Lower lobe of right lung (tissue), 2 donors: ENCODE measurements at regions not wholly inside any gene's neighbourhood (a gene's known extent, or its start where the extent isn't known, plus 50 kb on each side); places are given as distances from the start of the nearest gene placed in this dataset.
A peak's percentile ranks its signal among the peaks of the same experiment; 100 is the strongest.
"Not testable (repeated sequence)": the region's sequence is repeated elsewhere in the genome, so short reads cannot be mapped to it uniquely, and the experiment has no call there.

Source experiments
- ATAC-seq, 2 donors: fragments of 200-7000 bp; cut with Tn5 transposase; one replicate each; pipeline ENCODE4 v1.9.1; 2020 to 2022; ENCODE audit warnings: mild to moderate bottlenecking in 2 of 2, moderate library complexity in 2 of 2
- DNase-seq: peaks from one replicate; pipeline ENCODE4 v3.0.0-alpha.2; 2020
- H3K27ac ChIP-seq: fragments of 200-600 bp; one replicate; pipeline ENCODE4 v1.8.0; 2022
- H3K27me3 ChIP-seq: fragments of 200-600 bp; one replicate; pipeline ENCODE4 v1.8.0; 2022; ENCODE audit warnings: low read depth
- H3K36me3 ChIP-seq: fragments of 200-600 bp; one replicate; pipeline ENCODE4 v1.8.0; 2022; ENCODE audit warnings: mild to moderate bottlenecking
- H3K4me1 ChIP-seq: fragments of 200-600 bp; one replicate; pipeline ENCODE4 v1.8.0; 2022
- H3K4me3 ChIP-seq: fragments of 200-600 bp; one replicate; pipeline ENCODE4 v1.8.0; 2022; ENCODE audit warnings: mild to moderate bottlenecking
- H3K9me3 ChIP-seq: fragments of 200-600 bp; one replicate; pipeline ENCODE4 v1.8.0; 2022
- intact Hi-C: fragments of 100-400 bp; cut with DNase I; formaldehyde crosslinking; loops from one replicate; pipeline ENCODE4 v1.11.0; 2022
- TF ChIP-seq, protein P1 (sequence below): fragments of 200-600 bp; IDR thresholded peaks from one replicate; pipeline ENCODE4 v1.8.0; 2022; ENCODE audit warnings: antibody characterized with exemption, mild to moderate bottlenecking
- donor health status: DM: no; HTN: yes; CAD: no; lungs with severe emphysema.

DNA sequence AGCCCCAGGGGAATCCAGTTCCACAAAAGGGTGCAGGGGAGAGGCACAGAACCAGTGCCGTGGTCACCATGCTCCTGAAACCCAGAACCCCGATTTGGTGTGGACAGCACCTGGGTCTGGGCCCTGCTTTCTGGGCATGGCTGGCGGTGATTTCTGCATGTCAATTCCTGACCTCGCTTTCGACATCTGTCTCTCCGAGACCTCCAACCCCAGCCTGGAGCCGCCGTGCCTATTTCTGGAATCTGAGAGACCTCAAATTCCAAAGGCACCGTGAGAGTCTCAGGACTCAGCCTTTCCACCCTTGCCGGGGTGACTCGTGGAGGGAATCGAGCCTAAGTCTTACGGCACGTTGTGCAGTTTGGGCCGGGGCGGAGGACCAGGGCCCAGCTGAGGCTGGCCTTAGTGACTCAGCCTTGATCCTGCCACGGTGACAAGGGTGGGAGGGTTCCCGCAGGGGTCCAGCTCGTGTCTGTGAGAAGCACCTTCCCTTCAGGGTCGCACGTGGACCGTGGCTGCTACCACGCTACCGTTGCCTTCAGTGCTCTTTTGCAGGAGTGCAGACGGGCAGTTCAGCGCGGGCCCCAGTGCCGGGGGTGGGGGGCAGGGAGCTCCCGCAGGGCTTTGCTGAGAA lies 133.7 kb downstream of the PXDC1 start:
- Histone ChIP-seq H3K9me3 (no peaks in the 10 kb centered on the region), H3K4me1 (no peaks in the 10 kb centered on the region), H3K27me3 (no peaks in the 10 kb centered on the region), H3K36me3 (no peaks in the 10 kb centered on the region), H3K4me3 (no peak overlapping the region), H3K27ac (no peak overlapping the region)
- peak in 1 of 2 donors; percentile 17 for ATAC-seq
- intact Hi-C loops: no loop called here
- no peak for DNase-seq
- TF ChIP-seq, protein P1, sequence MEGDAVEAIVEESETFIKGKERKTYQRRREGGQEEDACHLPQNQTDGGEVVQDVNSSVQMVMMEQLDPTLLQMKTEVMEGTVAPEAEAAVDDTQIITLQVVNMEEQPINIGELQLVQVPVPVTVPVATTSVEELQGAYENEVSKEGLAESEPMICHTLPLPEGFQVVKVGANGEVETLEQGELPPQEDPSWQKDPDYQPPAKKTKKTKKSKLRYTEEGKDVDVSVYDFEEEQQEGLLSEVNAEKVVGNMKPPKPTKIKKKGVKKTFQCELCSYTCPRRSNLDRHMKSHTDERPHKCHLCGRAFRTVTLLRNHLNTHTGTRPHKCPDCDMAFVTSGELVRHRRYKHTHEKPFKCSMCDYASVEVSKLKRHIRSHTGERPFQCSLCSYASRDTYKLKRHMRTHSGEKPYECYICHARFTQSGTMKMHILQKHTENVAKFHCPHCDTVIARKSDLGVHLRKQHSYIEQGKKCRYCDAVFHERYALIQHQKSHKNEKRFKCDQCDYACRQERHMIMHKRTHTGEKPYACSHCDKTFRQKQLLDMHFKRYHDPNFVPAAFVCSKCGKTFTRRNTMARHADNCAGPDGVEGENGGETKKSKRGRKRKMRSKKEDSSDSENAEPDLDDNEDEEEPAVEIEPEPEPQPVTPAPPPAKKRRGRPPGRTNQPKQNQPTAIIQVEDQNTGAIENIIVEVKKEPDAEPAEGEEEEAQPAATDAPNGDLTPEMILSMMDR: no peak

DNA sequence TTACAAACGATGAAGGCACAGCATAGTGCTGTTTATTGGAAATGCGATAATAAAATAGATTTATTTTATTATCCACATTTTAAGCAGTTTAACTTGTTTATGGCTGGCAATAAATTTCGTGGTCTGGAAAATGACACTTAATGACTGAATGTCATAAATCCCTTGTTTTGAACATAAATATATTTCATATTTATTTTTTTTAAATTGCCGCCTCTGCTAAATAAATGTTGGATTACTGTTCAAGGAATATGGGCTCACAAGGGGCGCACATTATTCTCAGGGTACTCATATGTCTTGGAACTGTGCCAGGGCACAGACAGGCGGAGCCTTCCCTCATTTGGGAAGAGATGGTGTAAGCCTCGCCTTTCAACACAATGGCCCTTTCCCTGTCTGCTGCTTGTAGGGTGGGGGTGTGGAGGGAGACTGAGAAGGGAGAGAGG lies 134.3 kb downstream of the PXDC1 start:
- intact Hi-C loops: no loop called here
- Histone ChIP-seq H3K4me1 (no peaks in the 10 kb centered on the region), H3K4me3 (no peak overlapping the region), H3K36me3 (no peaks in the 10 kb centered on the region), H3K27me3 (no peaks in the 10 kb centered on the region), H3K27ac (no peak overlapping the region), H3K9me3 (no peaks in the 10 kb centered on the region)
- DNase-seq: no peak
- no peak for ATAC-seq
- TF ChIP-seq, protein P1: no peak

DNA sequence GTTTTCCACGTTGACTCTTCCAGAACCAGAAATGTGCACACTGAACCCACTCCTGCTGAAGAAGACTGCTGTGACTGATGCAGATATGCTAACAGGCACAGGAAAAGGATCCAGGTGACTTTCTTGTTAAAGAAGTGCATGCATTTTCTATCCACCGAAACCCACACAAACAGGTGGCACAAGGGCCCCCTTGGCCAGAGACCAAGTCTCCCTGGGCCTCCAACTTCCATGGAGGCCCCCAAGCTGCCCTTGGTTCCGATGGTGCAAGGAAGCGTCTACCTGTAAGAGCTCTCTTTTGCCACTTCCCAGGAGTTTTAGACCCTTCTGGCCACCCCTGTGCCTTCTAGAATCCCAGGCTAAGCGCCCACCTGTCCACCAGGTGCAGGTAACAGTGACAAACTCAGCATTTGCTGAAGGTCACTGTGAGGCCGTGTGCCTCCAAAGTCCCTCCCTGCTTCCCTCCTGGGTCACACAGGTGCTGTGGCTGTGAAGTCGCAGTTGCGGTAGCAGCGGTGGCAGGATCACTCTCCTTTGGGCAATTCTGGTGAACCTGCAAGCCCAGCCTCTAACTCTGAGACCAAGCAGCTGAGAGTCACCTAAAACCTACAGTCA lies 134.8 kb downstream of the PXDC1 start:
- Histone ChIP-seq H3K36me3 (no peaks in the 10 kb centered on the region), H3K4me3 (no peak overlapping the region), H3K27ac (no peak overlapping the region), H3K4me1 (no peaks in the 10 kb centered on the region), H3K9me3 (no peaks in the 10 kb centered on the region), H3K27me3 (no peaks in the 10 kb centered on the region)
- TF ChIP-seq, protein P1: no peak
- intact Hi-C loops: no loop called here
- DNase-seq (no peak), ATAC-seq (no peak)

DNA sequence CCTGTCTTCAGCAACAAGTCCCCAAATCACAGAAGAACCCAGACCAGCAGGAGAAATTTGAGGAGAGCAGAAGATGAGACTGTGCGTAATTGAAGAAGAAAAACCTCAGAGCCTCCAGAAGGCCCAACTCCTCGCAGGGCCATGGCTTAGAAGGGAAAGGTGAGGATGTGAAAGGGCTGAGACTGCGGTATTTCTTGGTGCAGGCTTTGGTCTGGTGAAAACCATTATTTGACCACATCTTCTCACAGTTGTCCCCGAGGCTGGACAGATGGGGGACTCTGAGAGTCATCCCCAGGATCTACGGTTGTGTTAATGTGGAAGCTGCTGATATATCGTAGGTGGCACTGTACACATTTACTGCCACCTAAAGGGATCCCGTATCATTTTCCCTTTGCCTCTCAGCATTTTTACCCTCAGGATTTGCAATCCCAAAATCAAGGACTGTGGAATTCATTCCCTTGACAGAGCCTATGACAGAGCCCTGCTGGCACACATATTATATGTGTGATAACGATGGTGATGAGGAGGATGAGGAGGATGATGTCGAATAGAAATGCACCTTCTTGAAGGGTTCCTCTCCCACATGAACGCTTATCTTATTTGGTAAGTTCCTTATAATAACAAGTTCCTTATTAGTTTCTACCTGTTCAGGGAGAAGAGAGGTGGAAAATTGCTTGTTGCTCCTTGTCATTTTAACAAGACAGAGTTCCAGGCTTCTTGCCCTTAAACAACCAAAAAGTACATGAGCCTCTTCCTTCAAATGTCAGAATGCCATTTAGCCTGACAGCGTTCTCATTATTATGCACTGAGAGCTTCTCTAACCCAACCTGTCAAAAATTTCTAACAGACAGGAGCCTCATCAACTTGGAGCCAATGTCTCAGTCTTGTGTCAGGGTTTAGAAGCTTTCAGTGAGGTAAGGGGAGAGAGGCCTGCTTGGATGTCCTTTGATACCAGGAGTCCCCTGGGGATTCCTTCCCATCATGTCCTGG lies 135.8 kb downstream of the PXDC1 start:
- no peak for DNase-seq
- Histone ChIP-seq H3K27me3 (no peaks in the 10 kb centered on the region), H3K27ac (no peak overlapping the region), H3K36me3 (no peaks in the 10 kb centered on the region), H3K4me3 (no peak overlapping the region), H3K9me3 (no peaks in the 10 kb centered on the region), H3K4me1 (no peaks in the 10 kb centered on the region)
- TF ChIP-seq, protein P1: no peak
- no peak for ATAC-seq
- intact Hi-C loops: no loop called here

GRCh38 chr6:3614918-3615317 lies 136.6 kb downstream of the PXDC1 start:
- no peak overlapping the region for H3K4me3 ChIP-seq
- DNase-seq: no peak
- no peak for ATAC-seq
- no peaks in the 10 kb centered on the region for H3K4me1 ChIP-seq
- no peaks in the 10 kb centered on the region for H3K9me3 ChIP-seq
- H3K27me3 ChIP-seq: no peaks in the 10 kb centered on the region
- intact Hi-C loops: no loop called here
- TF ChIP-seq, protein P1: no peak
- no peaks in the 10 kb centered on the region for H3K36me3 ChIP-seq
- H3K27ac ChIP-seq: no peak overlapping the region

GRCh38 chr6:3613565-3613964 lies 137.9 kb downstream of the PXDC1 start:
- H3K27me3 ChIP-seq, H3K4me1 ChIP-seq, H3K4me3 ChIP-seq, H3K27ac ChIP-seq, intact Hi-C loops, H3K9me3 ChIP-seq, H3K36me3 ChIP-seq, DNase-seq, ATAC-seq: not testable (repeated sequence)
